Heart right ventricle (tissue), 16 donors: ENCODE measurements at regions not wholly inside any gene's neighbourhood (a gene's known extent, or its start where the extent isn't known, plus 50 kb on each side); places are given as distances from the start of the nearest gene placed in this dataset.

ENCODE experiments used
- ATAC-seq, 8 donors: fragments of 200-7000 bp; cut with Tn5 transposase; one replicate each; pipeline ENCODE4 v1.9.1; 2020; ENCODE audit warnings: mild to moderate bottlenecking in 8 of 8, moderate library complexity in 8 of 8, moderate number of reproducible peaks in 1 of 8
- DNase-seq, 2 donors: peaks; one replicate each; pipeline ENCODE4 v3.0.0-alpha.2; 2020
- H3K27ac ChIP-seq, 10 donors: fragments of 200-600 bp; sonication (generic) in 2 of 10; one replicate each; pipeline versions ENCODE4 v1.5.0 to v1.8.0; 2020 to 2022; ENCODE audit warnings: mild to moderate bottlenecking in 3 of 10
- H3K27me3 ChIP-seq, 7 donors: fragments of 200-600 bp; one replicate each; pipeline ENCODE4 v1.8.0; 2021 to 2022; ENCODE audit warnings: mild to moderate bottlenecking in 2 of 7
- H3K36me3 ChIP-seq, 9 donors: fragments of 200-600 bp; sonication (generic) in 1 of 9; one replicate each; pipeline versions ENCODE4 v1.5.0 to v1.8.0; 2020 to 2022; ENCODE audit warnings: mild to moderate bottlenecking in 2 of 9
- H3K4me1 ChIP-seq, 9 donors: fragments of 200-600 bp; sonication (generic) in 1 of 9; one replicate each; pipeline versions ENCODE4 v1.5.0 to v1.8.0; 2020 to 2022; ENCODE audit warnings: mild to moderate bottlenecking in 4 of 9
- H3K4me3 ChIP-seq, 10 donors: fragments of 200-600 bp; sonication (generic) in 2 of 10; one replicate each; pipeline versions ENCODE4 v1.5.0 to v1.8.0; 2020 to 2022; ENCODE audit warnings: mild to moderate bottlenecking in 7 of 10, moderate library complexity in 2 of 10
- H3K9me3 ChIP-seq, 11 donors: fragments of 200-600 bp in 10 of 11; sonication (generic) in 2 of 11; one replicate each; pipeline versions ENCODE4 v1.5.0 to v1.8.0; 2013 to 2022; ENCODE audit warnings: mild to moderate bottlenecking in 2 of 11, control low read depth in 1 of 11, moderate library complexity in 1 of 11
- WGBS, 2 donors: extraction: QIAGEN DNeasy Blood & Tissue Kit; methylation state at CpG; one replicate each; pipeline ENCODE4 v1.1.7; 2013; ENCODE audit warnings: inconsistent platforms in 1 of 2; 5-methylcytosine and 5-hydroxymethylcytosine counted together
- intact Hi-C, 10 donors: fragments of 100-400 bp; cut with DNase I; formaldehyde crosslinking; loops; one replicate each; pipeline versions ENCODE4 v1.11.1 to v1.14.2; 2022
- TF ChIP-seq, protein P1 (sequence below), 9 donors: fragments of 200-600 bp; sonication (generic) in 2 of 9; IDR thresholded peaks; one replicate each; pipeline versions ENCODE4 v1.5.0 to v1.8.0; 2021 to 2022; ENCODE audit warnings: antibody characterized with exemption in 9 of 9, mild to moderate bottlenecking in 5 of 9, moderate library complexity in 1 of 9
- donor health status: Arrhythmogenic right ventricular cardiomyopathy.
- donor health status: ischemic (EF 13 %, LVEDD 7.1; RV severe dilation, severe dysfunction).
- donor health status: healthy with polysubstance abuse.
- donor health status: DM: no; HTN: yes; CAD: no.
- donor health status: DM: no; HTN: no; CAD: no.
- donor health status: ischemic (EF 25% LVEDD 6.9; RV normal size, moderate dysfunction).
- donor health status: ischemic (EF 25% LVEDD 5.7; RV mildly dilated, moderate dysfunction).
- donor health status: healthy.
- donor health status: DM: yes; HTN: yes; CAD: no.
- donor health status: Ischemic cardiomyopathy.
- donor health status: ischemic (EF 35%, LVEDD 5.7; RV mildly dilated, moderate dysfunction).
- donor health status: nonischemic (EF 11% LVEDD 7.7; RV severe dilation, severe dysfunction).
- donor health status: DM: yes; HTN: yes; CAD: no.
- donor health status: PGD.
- donor health status: ischemic (EF 29% LVEDD 5.4; RV normal size, mild dysfunction).
- donor health status: nonischemic (EF 23%, LVEDD 6.1; RV moderate dilation, normal function).

DNA sequence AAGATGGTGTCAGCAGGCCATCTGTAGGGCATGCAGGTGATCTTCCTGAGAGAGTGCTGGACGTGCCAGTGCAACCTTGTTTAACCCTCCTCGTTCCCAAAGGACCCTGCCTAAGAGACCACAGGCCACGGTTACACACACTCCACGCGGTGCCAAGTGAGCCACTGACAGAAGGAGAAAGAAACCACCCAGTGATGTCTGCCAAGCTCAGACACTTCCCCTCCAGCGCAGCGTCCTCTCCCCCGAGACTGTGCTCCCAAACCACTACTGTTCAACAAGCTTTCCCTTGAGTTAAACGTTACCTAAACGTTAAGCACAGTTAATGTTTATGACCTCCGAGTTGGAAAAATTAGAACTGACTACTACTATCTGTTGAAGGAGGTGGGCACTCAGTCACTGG lies 119.1 kb upstream of the NCK2 start:
- TF ChIP-seq, protein P1, sequence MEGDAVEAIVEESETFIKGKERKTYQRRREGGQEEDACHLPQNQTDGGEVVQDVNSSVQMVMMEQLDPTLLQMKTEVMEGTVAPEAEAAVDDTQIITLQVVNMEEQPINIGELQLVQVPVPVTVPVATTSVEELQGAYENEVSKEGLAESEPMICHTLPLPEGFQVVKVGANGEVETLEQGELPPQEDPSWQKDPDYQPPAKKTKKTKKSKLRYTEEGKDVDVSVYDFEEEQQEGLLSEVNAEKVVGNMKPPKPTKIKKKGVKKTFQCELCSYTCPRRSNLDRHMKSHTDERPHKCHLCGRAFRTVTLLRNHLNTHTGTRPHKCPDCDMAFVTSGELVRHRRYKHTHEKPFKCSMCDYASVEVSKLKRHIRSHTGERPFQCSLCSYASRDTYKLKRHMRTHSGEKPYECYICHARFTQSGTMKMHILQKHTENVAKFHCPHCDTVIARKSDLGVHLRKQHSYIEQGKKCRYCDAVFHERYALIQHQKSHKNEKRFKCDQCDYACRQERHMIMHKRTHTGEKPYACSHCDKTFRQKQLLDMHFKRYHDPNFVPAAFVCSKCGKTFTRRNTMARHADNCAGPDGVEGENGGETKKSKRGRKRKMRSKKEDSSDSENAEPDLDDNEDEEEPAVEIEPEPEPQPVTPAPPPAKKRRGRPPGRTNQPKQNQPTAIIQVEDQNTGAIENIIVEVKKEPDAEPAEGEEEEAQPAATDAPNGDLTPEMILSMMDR (IDR thresholded peaks at IDR 0.05): no peak
- intact Hi-C loops: loop anchor here in 2 of 10 donors (5.0 kb wide), 2 partner anchors 67 to 282 kb away; no protein-coding TSS in a partner anchor

DNA sequence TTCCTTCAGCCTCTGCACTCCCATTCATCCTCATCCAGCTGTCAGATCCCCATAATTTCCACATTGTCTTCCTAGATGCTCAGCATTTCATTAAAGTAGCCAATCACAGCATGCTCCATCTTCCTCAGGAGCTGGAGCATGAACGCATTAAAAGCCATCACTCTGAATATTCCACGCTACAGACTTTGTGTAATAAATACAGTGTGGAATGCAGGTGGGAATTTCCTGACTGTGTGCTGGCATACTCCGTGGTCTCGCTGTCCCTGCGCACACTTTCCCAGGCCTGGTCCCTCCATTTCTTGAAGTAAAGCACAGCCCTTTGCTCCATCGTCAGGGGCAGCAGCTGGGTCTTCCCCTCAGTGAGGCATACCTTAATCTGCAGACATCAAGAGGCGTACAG lies 123.7 kb upstream of the NCK2 start:
- no peak overlapping the region for H3K27ac ChIP-seq
- H3K4me1 ChIP-seq: no peaks in the 10 kb centered on the region
- intact Hi-C loops: no loop called here
- no peak for DNase-seq
- WGBS, 2 donors: 85 to 97% methylated on average over 7 of the region's 7 CpGs
- peaks cover 0 to 4% (median 0%) of the 10 kb centered on the region in 11 donors for H3K9me3 ChIP-seq
- TF ChIP-seq, protein P1 (IDR thresholded peaks at IDR 0.05): no peak
- no peaks in the 10 kb centered on the region for H3K36me3 ChIP-seq
- H3K4me3 ChIP-seq: no peak overlapping the region
- no peak for ATAC-seq
- peaks cover 0 to 7% (median 0%) of the 10 kb centered on the region in 7 donors for H3K27me3 ChIP-seq

More for the DNA sequence above, 119.1 kb upstream of the NCK2 start:
- H3K27ac ChIP-seq: no peak overlapping the region
- no peak overlapping the region for H3K4me3 ChIP-seq
- H3K9me3 ChIP-seq: peaks cover 0 to 4% (median 0%) of the 10 kb centered on the region in 11 donors
- no peaks in the 10 kb centered on the region for H3K4me1 ChIP-seq
- H3K27me3 ChIP-seq: peaks cover 0 to 11% (median 0%) of the 10 kb centered on the region in 7 donors
- 78 to 83% methylated on average over 11 of the region's 11 CpGs for WGBS, 2 donors
- no peak for DNase-seq
- ATAC-seq: no peak
- no peaks in the 10 kb centered on the region for H3K36me3 ChIP-seq

DNA sequence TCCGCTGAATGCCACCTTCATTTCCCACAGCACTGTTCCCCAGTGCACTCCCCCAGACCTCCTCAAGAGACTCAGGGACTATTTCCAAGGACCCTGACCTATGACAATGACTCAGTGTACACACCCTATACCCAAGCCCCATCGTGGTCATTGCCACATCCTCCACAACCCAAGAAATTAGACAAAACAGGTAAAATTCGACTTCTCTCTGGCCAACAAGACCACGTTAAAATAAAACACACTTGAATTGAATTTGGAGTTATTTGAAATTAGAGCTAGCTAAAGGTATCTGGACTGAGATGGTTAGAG lies 126.4 kb upstream of the NCK2 start:
- no peaks in the 10 kb centered on the region for H3K36me3 ChIP-seq
- no peak for DNase-seq
- WGBS, 2 donors: 88 to 93% methylated on average over 4 of the region's 4 CpGs
- ATAC-seq: no peak
- no peak overlapping the region for H3K27ac ChIP-seq
- intact Hi-C loops: loop anchor here in 1 of 10 donors (10.0 kb wide), 1 partner anchor 126 kb away; the partner anchor contains the start of gene NCK2
- no peaks in the 10 kb centered on the region for H3K9me3 ChIP-seq
- no peaks in the 10 kb centered on the region for H3K27me3 ChIP-seq
- H3K4me3 ChIP-seq: no peak overlapping the region
- H3K4me1 ChIP-seq: no peaks in the 10 kb centered on the region
- TF ChIP-seq, protein P1 (IDR thresholded peaks at IDR 0.05): no peak

DNA sequence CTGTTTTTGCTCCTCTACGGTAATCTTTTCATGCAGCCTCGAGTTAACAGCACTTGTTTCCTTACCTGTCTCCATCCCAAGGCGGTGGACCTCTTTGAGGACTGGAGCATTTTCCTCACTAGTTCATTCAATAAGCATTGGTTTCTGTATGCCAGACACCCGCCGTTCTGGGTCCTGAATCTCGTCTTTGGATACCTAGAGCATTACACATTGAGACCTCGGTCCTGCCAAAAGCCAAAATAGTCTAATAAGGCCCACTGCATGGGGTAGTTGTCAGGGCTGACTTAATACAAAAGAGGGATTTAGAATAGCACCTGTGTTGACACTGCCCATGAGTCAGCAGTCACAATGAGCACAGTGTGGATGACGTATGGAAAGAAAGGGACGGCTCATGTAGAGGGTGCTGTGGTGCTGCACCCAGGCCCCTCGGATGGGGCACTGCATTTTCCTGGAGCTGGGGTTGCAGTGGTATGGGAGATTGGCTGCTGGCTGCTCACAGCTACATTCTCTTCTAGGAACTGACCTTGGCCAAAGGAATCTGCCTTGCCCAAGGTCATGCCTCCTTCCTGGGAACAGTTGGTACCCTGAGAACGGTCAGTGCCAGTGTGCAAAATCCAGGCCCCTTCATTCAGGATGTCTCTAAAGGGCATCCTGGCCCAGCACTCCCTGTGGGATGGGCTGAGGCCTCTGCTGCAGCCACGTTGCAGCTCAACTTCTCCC lies 126.9 kb upstream of the NCK2 start:
- WGBS, 2 donors: 82 to 83% methylated on average over 12 of the region's 12 CpGs
- Histone ChIP-seq H3K4me1 (no peaks in the 10 kb centered on the region), H3K4me3 (no peak overlapping the region), H3K27ac (no peak overlapping the region), H3K9me3 (no peaks in the 10 kb centered on the region), H3K36me3 (no peaks in the 10 kb centered on the region), H3K27me3 (no peaks in the 10 kb centered on the region)
- peak in 6 of 8 donors; percentile 54 to 85 (median 80) for ATAC-seq
- DNase-seq: no peak
- TF ChIP-seq, protein P1 (IDR thresholded peaks at IDR 0.05): peak in 1 of 9 donors; percentile 7
- intact Hi-C loops: loop anchor here in 1 of 10 donors (10.0 kb wide), 1 partner anchor 127 kb away; the partner anchor contains the start of gene NCK2
